IMR-90 (cell line): ENCODE measurements at regions not wholly inside any gene's neighbourhood (a gene's known extent, or its start where the extent isn't known, plus 50 kb on each side); places are given as distances from the start of the nearest gene placed in this dataset.
"Not testable (repeated sequence)": the region's sequence is repeated elsewhere in the genome, so short reads cannot be mapped to it uniquely, and the experiment has no call there.

ENCODE experiments used
- ATAC-seq: fragments of 200-7000 bp; cut with Tn5 transposase; 2 replicates; pipeline ENCODE4 v1.9.1; 2020; ENCODE audit warnings: low read depth, mild to moderate bottlenecking, moderate library complexity
- BruUV-seq: library from RNA; stranded (reverse); fragments of 400-500 nt; replicated peaks from 2 replicates; lab custom pipeline; 2021; lab: Mats Ljungman, UMichigan
- CTCF ChIA-PET: fragments of 300-600 bp; formaldehyde crosslinking; extraction: SDS; loops from one replicate; lab custom pipeline; 2021; ENCODE audit warnings: antibody characterized with exemption; lab: Yijun Ruan, JAX
- POLR2A ChIA-PET: fragments of 300-600 bp; sonication (Branson Sonifier 250); formaldehyde crosslinking; loops from one replicate; lab custom pipeline; 2022; ENCODE audit warnings: antibody characterized with exemption; ENCODE audit not compliant: unreplicated experiment; lab: Charles Lee
- DNase-seq: peaks from one replicate; pipeline ENCODE4 v3.0.0; 2013
- H2AFZ ChIP-seq: replicated peaks from 2 replicates; pipeline ENCODE3; 2013; ENCODE audit warnings: low read length, mild to moderate bottlenecking; ENCODE audit not compliant: poor library complexity
- H2AK5ac ChIP-seq: 2 replicates; pipeline ENCODE4 v1.6.1; 2013; ENCODE audit warnings: low read depth, low read length, inconsistent platforms
- H2AK9ac ChIP-seq: replicated peaks from 2 replicates; pipeline ENCODE3; 2013; ENCODE audit warnings: mild to moderate bottlenecking, low read depth, low read length, moderate library complexity; ENCODE audit not compliant: poor library complexity
- H2BK120ac ChIP-seq: 2 replicates; pipeline ENCODE4 v1.6.1; 2013; ENCODE audit warnings: low read depth, low read length, inconsistent platforms
- H2BK15ac ChIP-seq: 3 replicates; pipeline ENCODE4 v1.6.1; 2013; ENCODE audit warnings: low read depth, low read length, inconsistent platforms
- H2BK20ac ChIP-seq: 2 replicates; pipeline ENCODE4 v1.6.1; 2013; ENCODE audit warnings: low read depth, mild to moderate bottlenecking, inconsistent platforms, low read length, moderate library complexity
- H2BK5ac ChIP-seq: 2 replicates; pipeline ENCODE4 v1.6.1; 2013; ENCODE audit warnings: mild to moderate bottlenecking, low read depth, low read length, inconsistent platforms; ENCODE audit not compliant: poor library complexity, severe bottlenecking
- H3K14ac ChIP-seq: replicated peaks from 2 replicates; pipeline ENCODE4 v1.6.1; 2013; ENCODE audit warnings: low read depth, low read length, inconsistent platforms
- H3K18ac ChIP-seq: 2 replicates; pipeline ENCODE4 v1.6.1; 2013; ENCODE audit warnings: low read depth, low read length, control low read depth
- H3K23ac ChIP-seq: 2 replicates; pipeline ENCODE4 v1.6.1; 2013; ENCODE audit warnings: low read depth, low read length, inconsistent platforms
- H3K27ac ChIP-seq: 2 replicates; pipeline ENCODE4 v1.5.1; 2013; ENCODE audit warnings: mild to moderate bottlenecking, control low read depth, low read length; ENCODE audit not compliant: insufficient read depth
- H3K27me3 ChIP-seq: 2 replicates; pipeline ENCODE4 v1.6.1; 2013; ENCODE audit warnings: low read length; ENCODE audit not compliant: control insufficient read depth, insufficient read depth
- H3K36me3 ChIP-seq: 2 replicates; pipeline ENCODE4 v1.6.1; 2013; ENCODE audit warnings: low read length, mixed read lengths; ENCODE audit not compliant: control insufficient read depth, insufficient read depth
- H3K4ac ChIP-seq: 2 replicates; pipeline ENCODE4 v1.6.1; 2013; ENCODE audit warnings: low read depth, low read length, inconsistent platforms
- H3K4me1 ChIP-seq: 2 replicates; pipeline ENCODE4 v1.6.1; 2013; ENCODE audit warnings: low read length, mixed read lengths; ENCODE audit not compliant: control insufficient read depth, insufficient read depth
- H3K4me2 ChIP-seq: 2 replicates; pipeline ENCODE4 v1.6.1; 2013; ENCODE audit warnings: low read depth, mild to moderate bottlenecking, control low read depth, low read length, moderate library complexity
- H3K4me3 ChIP-seq: 2 replicates; pipeline ENCODE4 v1.5.1; 2013; ENCODE audit warnings: low read depth, mild to moderate bottlenecking, control low read depth, low read length, moderate library complexity; ENCODE audit not compliant: insufficient read depth
- H3K56ac ChIP-seq: 2 replicates; pipeline ENCODE4 v1.6.1; 2013; ENCODE audit warnings: low read length, inconsistent platforms; ENCODE audit not compliant: insufficient read depth; ENCODE audit errors: extremely low read depth
- H3K79me1 ChIP-seq, 2 experiments: 2 replicates each; pipeline ENCODE4 v1.6.1; 2013; ENCODE audit warnings: low read length in 2 of 2, inconsistent platforms in 1 of 2, low read depth in 1 of 2
- H3K9ac ChIP-seq: 2 replicates; pipeline ENCODE4 v1.6.1; 2013; ENCODE audit warnings: low read depth, low read length, control low read depth
- H3K9me1 ChIP-seq: 2 replicates; pipeline ENCODE4 v1.6.1; 2013; ENCODE audit warnings: low read length, inconsistent platforms; ENCODE audit not compliant: insufficient read depth
- H3K9me3 ChIP-seq: 2 replicates; pipeline ENCODE4 v1.6.1; 2013; ENCODE audit warnings: low read length; ENCODE audit not compliant: control insufficient read depth, insufficient read depth
- H4K20me1 ChIP-seq: 2 replicates; pipeline ENCODE4 v1.6.1; 2013; ENCODE audit warnings: low read length, inconsistent platforms; ENCODE audit not compliant: insufficient read depth
- H4K5ac ChIP-seq: 2 replicates; pipeline ENCODE4 v1.6.1; 2013; ENCODE audit warnings: mild to moderate bottlenecking, low read depth, low read length, control low read depth
- H4K8ac ChIP-seq, 2 experiments: 2 replicates each; pipeline ENCODE4 v1.6.1; 2013; ENCODE audit warnings: low read depth in 2 of 2, low read length in 2 of 2, control low read depth in 1 of 2, inconsistent platforms in 1 of 2
- H4K91ac ChIP-seq: 2 replicates; pipeline ENCODE4 v1.6.1; 2013; ENCODE audit warnings: low read depth, low read length, inconsistent platforms; ENCODE audit not compliant: insufficient read depth
- WGBS, 2 experiments: methylation state at CpG; one replicate each; pipeline versions ENCODE4 v1.1.5 to v1.1.7; 2013; ENCODE audit warnings: missing lambda C conversion rate in 2 of 2; ENCODE audit not compliant: insufficient read length in 1 of 2; ENCODE audit errors: extremely low coverage in 2 of 2; 5-methylcytosine and 5-hydroxymethylcytosine counted together
- dilution Hi-C: fragments of 300-500 bp; cut with HindIII; formaldehyde crosslinking; loops from one replicate; pipeline ENCODE4 v1.14.3; 2018; ENCODE audit warnings: low sequenced_read_pairs; ENCODE audit not compliant: unreplicated experiment
- in situ Hi-C: fragments of 300-500 bp; cut with MboI; formaldehyde crosslinking; loops from 3 replicates; pipeline ENCODE4 v1.14.3; 2019; ENCODE audit warnings: low sequenced_read_pairs, inconsistent platforms, mixed read lengths
- intact Hi-C: fragments of 100-400 bp; cut with micrococcal nuclease; formaldehyde crosslinking; loops from 2 replicates; pipeline ENCODE4 v1.10.0; 2022

DNA sequence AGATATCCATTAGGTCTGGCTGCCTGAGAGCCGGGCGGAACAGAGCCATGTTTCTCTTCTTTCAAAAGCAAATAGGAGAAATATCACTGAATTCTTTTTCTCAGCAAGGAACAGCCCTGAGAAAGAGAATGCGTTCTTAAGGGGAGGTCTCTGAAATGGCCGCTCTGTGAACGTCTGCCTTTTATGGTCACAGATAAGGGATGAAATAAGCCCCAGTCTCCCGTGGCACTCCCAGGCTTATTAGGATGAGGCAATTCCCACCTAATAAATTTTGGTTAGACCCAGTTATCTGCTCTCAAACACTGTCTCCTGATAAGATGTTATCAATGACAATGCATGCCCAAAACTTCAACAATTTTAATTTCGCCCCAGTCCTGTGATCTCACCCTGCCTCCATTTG lies 133.4 kb upstream of the KCNJ18 start:
- dilution Hi-C loops, H4K5ac ChIP-seq, H3K27ac ChIP-seq, H2AK5ac ChIP-seq, H2BK5ac ChIP-seq, H3K4me1 ChIP-seq, H3K27me3 ChIP-seq, H4K91ac ChIP-seq, H3K79me1 ChIP-seq, H2AFZ ChIP-seq, H3K56ac ChIP-seq, H2BK120ac ChIP-seq, CTCF ChIA-PET, in situ Hi-C loops, H3K9ac ChIP-seq, H3K23ac ChIP-seq, H3K9me1 ChIP-seq, H3K14ac ChIP-seq, H2BK15ac ChIP-seq, H3K4ac ChIP-seq, H3K18ac ChIP-seq, POLR2A ChIA-PET, H3K4me2 ChIP-seq, ATAC-seq, H2AK9ac ChIP-seq, intact Hi-C loops, H2BK20ac ChIP-seq, BruUV-seq, H3K9me3 ChIP-seq, H4K20me1 ChIP-seq, H3K36me3 ChIP-seq, H3K4me3 ChIP-seq, H4K8ac ChIP-seq, DNase-seq: not testable (repeated sequence)
- WGBS, 2 experiments = no CpG with 5 or more reads among the region's 7 CpGs
